ENCODE measurements at regions not wholly inside any gene's neighbourhood (a gene's known extent, or its start where the extent isn't known, plus 50 kb on each side); places are given as distances from the start of the nearest gene placed in this dataset.
A peak's percentile ranks its signal among the peaks of the same experiment; 100 is the strongest.
"Not testable (repeated sequence)": the region's sequence is repeated elsewhere in the genome, so short reads cannot be mapped to it uniquely, and the experiment has no call there.

DNA sequence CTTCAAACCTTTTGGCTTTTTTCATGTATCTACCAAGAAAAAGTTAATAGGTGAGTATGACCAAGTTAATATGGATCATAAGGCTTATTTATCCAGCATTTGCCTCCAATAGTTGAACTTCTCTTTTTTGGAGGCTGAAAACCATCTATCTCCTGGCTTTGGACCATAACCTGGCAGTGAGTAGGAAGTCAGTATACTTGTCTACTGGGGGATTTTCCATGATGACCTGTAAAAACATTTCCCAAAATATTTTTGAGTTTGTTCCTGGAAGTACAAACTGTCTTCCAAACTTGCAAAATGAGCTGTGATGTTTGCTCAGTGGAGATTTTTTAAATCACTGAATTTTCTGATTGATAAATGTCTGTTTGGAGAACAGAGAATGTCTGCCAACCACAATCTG, 349.9 kb downstream of the FAM47B start:
- Histone ChIP-seq H3K27ac (ENCODE audit: insufficient read depth, low read length) (no peak overlapping the region), H3K27me3 (ENCODE audit: control insufficient read depth, insufficient read depth, low read length) (no peaks in the 10 kb centered on the region), H3K4me1 (ENCODE audit: control insufficient read depth, extremely low read depth, insufficient read depth, low read length) (no peaks in the 10 kb centered on the region), H3K36me3 (ENCODE audit: control insufficient read depth, insufficient read depth, low read length) (no peaks in the 10 kb centered on the region), H3K4me3 (replicated peaks in 1 of 4; ENCODE audit: control extremely low read depth in 1 of 4, insufficient read depth in 1 of 4, low read depth in 3 of 4, low read length in 4 of 4) (no peak overlapping the region), H3K4me2 (ENCODE audit: extremely low read depth, insufficient read depth, low read length) (no peak overlapping the region), H4K20me1 (ENCODE audit: control insufficient read depth, extremely low read depth, insufficient read depth, low read length) (no peaks in the 10 kb centered on the region), H2AFZ (ENCODE audit: low read length) (no peak overlapping the region), H3K9me3 (ENCODE audit: control insufficient read depth, insufficient read depth, low read depth, low read length) (no peaks in the 10 kb centered on the region), H3K9ac (ENCODE audit: insufficient read depth, low read length) (no peak overlapping the region), H3K79me2 (ENCODE audit: control insufficient read depth, insufficient read depth, low read length) (no peaks in the 10 kb centered on the region)
- TF ChIP-seq EZH2 (IDR thresholded peaks at IDR 0.05; ENCODE audit: low read length, missing control alignments), result no peak
- TF ChIP-seq, protein P1, sequence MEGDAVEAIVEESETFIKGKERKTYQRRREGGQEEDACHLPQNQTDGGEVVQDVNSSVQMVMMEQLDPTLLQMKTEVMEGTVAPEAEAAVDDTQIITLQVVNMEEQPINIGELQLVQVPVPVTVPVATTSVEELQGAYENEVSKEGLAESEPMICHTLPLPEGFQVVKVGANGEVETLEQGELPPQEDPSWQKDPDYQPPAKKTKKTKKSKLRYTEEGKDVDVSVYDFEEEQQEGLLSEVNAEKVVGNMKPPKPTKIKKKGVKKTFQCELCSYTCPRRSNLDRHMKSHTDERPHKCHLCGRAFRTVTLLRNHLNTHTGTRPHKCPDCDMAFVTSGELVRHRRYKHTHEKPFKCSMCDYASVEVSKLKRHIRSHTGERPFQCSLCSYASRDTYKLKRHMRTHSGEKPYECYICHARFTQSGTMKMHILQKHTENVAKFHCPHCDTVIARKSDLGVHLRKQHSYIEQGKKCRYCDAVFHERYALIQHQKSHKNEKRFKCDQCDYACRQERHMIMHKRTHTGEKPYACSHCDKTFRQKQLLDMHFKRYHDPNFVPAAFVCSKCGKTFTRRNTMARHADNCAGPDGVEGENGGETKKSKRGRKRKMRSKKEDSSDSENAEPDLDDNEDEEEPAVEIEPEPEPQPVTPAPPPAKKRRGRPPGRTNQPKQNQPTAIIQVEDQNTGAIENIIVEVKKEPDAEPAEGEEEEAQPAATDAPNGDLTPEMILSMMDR (conservative IDR thresholded peaks at IDR 0.05 in 1 of 2, IDR thresholded peaks at IDR 0.05 in 1 of 2; ENCODE audit: low read depth in 1 of 2, low read length in 2 of 2), result no peak
- no peak for DNase-seq (ENCODE audit: low read depth in 2 of 2)

DNA sequence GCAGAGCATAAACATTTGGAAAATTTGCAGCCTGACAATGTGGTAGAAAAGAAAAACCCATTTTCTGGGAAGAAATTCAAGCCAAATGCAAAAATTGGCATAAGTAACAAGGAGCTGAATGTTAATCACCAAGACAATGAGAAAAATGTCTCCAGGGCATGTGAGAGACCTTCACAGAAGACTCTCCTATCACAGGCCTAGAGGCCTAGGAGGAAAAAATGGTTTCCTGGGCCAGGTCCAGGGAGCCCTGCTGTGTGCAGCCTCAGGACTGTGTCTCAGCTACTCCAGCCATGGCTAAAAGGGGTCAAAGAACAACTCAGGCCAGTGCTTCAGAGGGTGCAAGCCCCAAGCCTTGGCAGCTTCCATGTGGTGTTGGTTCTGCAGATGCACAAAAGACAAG, 362.4 kb downstream of the FAM47B start:
- not testable (repeated sequence) for H3K9ac ChIP-seq (ENCODE audit: insufficient read depth, low read length); H2AFZ ChIP-seq (ENCODE audit: low read length); H3K27me3 ChIP-seq (ENCODE audit: control insufficient read depth, insufficient read depth, low read length); H4K20me1 ChIP-seq (ENCODE audit: control insufficient read depth, extremely low read depth, insufficient read depth, low read length); H3K4me2 ChIP-seq (ENCODE audit: extremely low read depth, insufficient read depth, low read length); H3K27ac ChIP-seq (ENCODE audit: insufficient read depth, low read length); H3K79me2 ChIP-seq (ENCODE audit: control insufficient read depth, insufficient read depth, low read length); H3K4me3 ChIP-seq (replicated peaks in 1 of 4; ENCODE audit: control extremely low read depth in 1 of 4, insufficient read depth in 1 of 4, low read depth in 3 of 4, low read length in 4 of 4); H3K4me1 ChIP-seq (ENCODE audit: control insufficient read depth, extremely low read depth, insufficient read depth, low read length); H3K9me3 ChIP-seq (ENCODE audit: control insufficient read depth, insufficient read depth, low read depth, low read length); H3K36me3 ChIP-seq (ENCODE audit: control insufficient read depth, insufficient read depth, low read length); DNase-seq (ENCODE audit: low read depth in 2 of 2)

DNA sequence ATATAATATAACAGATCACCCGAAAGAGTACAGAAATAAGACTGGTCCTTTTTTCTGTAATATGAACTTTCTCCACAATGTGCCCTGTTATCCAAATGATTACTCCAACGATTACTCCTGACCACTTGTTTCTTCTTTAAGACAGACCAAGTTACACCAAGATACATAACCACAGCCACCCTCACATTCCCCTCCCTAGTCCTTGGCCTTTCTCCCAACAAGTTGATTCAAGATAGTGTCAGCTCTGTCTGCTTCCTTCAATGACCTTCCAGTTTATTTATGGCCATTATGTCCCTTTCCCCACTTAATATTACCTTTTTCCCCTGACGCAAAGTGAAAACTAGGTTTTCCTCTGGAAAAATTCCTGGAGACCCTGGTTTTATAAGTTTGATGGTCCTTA, 397.2 kb downstream of the FAM47B start:
- Histone ChIP-seq H3K79me2 (ENCODE audit: control insufficient read depth, insufficient read depth, low read length) (no peaks in the 10 kb centered on the region), H4K20me1 (ENCODE audit: control insufficient read depth, extremely low read depth, insufficient read depth, low read length) (no peaks in the 10 kb centered on the region), H3K9me3 (ENCODE audit: control insufficient read depth, insufficient read depth, low read depth, low read length) (no peaks in the 10 kb centered on the region), H3K4me1 (ENCODE audit: control insufficient read depth, extremely low read depth, insufficient read depth, low read length) (no peaks in the 10 kb centered on the region), H3K4me3 (replicated peaks in 1 of 4; ENCODE audit: control extremely low read depth in 1 of 4, insufficient read depth in 1 of 4, low read depth in 3 of 4, low read length in 4 of 4) (no peak overlapping the region), H3K36me3 (ENCODE audit: control insufficient read depth, insufficient read depth, low read length) (no peaks in the 10 kb centered on the region), H2AFZ (ENCODE audit: low read length) (no peak overlapping the region), H3K27ac (ENCODE audit: insufficient read depth, low read length) (no peak overlapping the region), H3K27me3 (ENCODE audit: control insufficient read depth, insufficient read depth, low read length) (no peaks in the 10 kb centered on the region), H3K4me2 (ENCODE audit: extremely low read depth, insufficient read depth, low read length) (no peak overlapping the region), H3K9ac (ENCODE audit: insufficient read depth, low read length) (no peak overlapping the region)
- no peak for DNase-seq (ENCODE audit: low read depth in 2 of 2)
- TF ChIP-seq EZH2 (IDR thresholded peaks at IDR 0.05; ENCODE audit: low read length, missing control alignments), result no peak

DNA sequence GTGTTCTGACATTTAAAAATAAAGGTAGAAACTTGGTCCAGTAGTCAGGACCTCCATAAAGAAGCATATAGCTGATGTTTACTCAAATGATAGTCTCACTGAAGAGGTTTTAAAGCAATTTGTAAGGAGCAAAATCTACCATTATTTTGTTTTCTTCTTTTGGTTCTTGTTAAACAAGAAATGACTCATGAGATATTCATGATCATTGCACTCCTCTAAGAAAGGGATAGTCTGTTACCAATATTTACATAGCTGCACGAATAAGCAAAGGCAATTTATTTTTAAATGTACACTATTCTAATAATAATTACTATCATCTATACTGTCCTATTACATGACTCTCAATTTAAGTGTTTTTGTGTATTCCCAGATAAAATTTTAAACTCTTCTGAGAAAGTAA, 397.9 kb downstream of the FAM47B start:
- Histone ChIP-seq H2AFZ (ENCODE audit: low read length) (no peak overlapping the region), H3K27ac (ENCODE audit: insufficient read depth, low read length) (no peak overlapping the region), H4K20me1 (ENCODE audit: control insufficient read depth, extremely low read depth, insufficient read depth, low read length) (no peaks in the 10 kb centered on the region), H3K27me3 (ENCODE audit: control insufficient read depth, insufficient read depth, low read length) (no peaks in the 10 kb centered on the region), H3K9ac (ENCODE audit: insufficient read depth, low read length) (no peak overlapping the region), H3K4me1 (ENCODE audit: control insufficient read depth, extremely low read depth, insufficient read depth, low read length) (no peaks in the 10 kb centered on the region), H3K4me2 (ENCODE audit: extremely low read depth, insufficient read depth, low read length) (no peak overlapping the region), H3K9me3 (ENCODE audit: control insufficient read depth, insufficient read depth, low read depth, low read length) (no peaks in the 10 kb centered on the region), H3K79me2 (ENCODE audit: control insufficient read depth, insufficient read depth, low read length) (no peaks in the 10 kb centered on the region), H3K36me3 (ENCODE audit: control insufficient read depth, insufficient read depth, low read length) (no peaks in the 10 kb centered on the region), H3K4me3 (replicated peaks in 1 of 4; ENCODE audit: control extremely low read depth in 1 of 4, insufficient read depth in 1 of 4, low read depth in 3 of 4, low read length in 4 of 4) (no peak overlapping the region)
- peak in 1 of 2 donors; percentile 3 for DNase-seq (ENCODE audit: low read depth in 2 of 2)
- TF ChIP-seq EZH2 (IDR thresholded peaks at IDR 0.05; ENCODE audit: low read length, missing control alignments), result no peak
- TF ChIP-seq, protein P1 (conservative IDR thresholded peaks at IDR 0.05 in 1 of 2, IDR thresholded peaks at IDR 0.05 in 1 of 2; ENCODE audit: low read depth in 1 of 2, low read length in 2 of 2), result no peak
